NCI-H2081 (cell line): ENCODE measurements at regions not wholly inside any gene's neighbourhood (a gene's known extent, or its start where the extent isn't known, plus 50 kb on each side); places are given as distances from the start of the nearest gene placed in this dataset.
"Not testable (repeated sequence)": the region's sequence is repeated elsewhere in the genome, so short reads cannot be mapped to it uniquely, and the experiment has no call there.

ENCODE experiments used
- DNase-seq, 2 experiments: peaks; one replicate each; lab custom pipeline; 2025; lab: John Stamatoyannopoulos, UW

DNA sequence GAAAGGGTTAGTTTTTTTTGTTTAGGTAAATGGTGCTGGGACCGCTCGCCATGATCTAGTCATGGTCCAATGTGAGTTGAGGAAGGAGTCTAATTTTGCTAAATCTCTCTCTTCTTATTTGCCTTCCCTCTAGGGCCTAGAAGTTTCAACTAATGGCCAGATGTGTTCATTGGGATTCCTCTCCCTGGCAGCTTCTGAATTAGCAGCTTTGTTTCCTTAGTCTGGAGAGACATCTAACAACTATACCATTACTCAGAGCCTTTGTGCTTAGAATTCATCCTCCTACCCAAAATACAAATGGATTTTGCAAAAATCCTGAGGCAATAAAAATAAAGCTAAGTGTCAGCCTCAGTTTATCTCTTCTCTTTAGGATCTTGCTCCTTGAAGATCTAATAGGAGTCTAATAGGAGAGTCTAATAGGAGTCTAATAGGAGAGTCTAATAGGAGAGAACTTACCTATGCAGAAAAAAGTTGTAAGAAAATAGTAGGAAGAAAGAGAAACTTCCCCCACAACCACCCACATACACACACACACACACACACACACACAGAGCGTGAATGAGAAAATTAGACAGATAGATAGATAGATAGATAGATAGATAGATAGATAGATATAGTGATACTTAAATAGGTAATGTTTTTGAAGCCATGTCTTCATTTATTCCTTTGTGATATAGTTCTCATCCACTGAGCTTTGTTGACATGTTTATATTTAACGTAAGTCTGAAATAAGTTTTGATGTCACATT, 980.5 kb upstream of the CNTN5 start:
- no peak for DNase-seq

DNA sequence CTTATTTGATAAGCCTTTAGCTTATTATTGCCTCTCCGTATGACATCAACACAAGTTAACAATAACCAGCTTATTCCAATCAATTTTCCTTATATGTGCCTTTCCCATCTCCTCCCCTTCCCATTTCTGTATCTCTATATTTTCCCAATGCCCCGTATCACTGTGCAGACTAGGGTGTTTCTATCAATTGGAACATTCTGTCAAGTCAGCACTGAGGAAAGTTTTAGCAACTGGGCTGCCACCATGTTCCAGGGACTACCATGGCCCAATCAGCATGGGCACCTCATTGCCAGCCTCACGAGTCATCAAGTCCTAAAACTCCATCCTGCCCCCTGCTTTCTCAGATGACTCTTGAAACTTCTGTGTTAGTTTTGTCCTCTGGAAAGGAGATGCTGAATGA, 973.1 kb upstream of the CNTN5 start:
- no peak for DNase-seq

GRCh38 chr11:98053851-98054250, 966.9 kb upstream of the CNTN5 start:
- DNase-seq, result no peak

DNA sequence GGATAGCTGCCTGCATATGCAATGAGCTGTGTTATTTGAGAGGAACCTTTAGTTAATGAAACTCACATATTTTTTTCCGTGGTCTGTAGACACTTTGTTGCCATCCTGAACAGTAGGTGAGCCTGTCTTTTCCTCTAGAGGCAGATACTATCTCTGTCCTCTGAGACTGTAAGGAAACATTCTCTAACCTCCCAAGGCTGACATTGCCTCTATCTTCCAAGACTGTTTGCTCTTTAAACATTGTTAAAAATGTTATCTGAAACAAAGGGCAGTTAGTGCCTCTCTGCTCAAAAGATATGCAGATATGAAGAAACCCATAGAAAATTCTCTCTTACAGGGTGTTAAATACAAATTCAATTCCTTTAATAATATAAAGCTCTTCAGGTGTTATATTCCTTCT, 963.8 kb upstream of the CNTN5 start:
- no peak for DNase-seq

DNA sequence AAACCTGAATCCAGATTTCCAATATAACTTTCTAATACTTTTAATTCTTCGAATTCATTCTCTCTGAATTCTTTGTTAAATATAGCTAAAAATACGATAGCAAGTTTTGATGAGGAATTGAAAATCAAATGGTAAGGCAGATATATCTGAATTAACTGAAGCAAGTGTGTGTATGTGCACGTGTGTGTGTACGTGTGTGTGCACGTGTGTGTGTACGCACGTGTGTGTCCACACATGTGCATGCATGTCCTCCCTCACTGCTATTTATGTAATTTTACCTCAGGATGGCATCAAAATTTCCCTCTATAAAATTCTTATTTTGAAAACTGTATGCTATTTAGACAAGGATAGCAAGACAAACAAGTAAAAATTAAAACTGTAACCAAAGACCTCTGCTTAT, 961.3 kb upstream of the CNTN5 start:
- DNase-seq, result no peak

DNA sequence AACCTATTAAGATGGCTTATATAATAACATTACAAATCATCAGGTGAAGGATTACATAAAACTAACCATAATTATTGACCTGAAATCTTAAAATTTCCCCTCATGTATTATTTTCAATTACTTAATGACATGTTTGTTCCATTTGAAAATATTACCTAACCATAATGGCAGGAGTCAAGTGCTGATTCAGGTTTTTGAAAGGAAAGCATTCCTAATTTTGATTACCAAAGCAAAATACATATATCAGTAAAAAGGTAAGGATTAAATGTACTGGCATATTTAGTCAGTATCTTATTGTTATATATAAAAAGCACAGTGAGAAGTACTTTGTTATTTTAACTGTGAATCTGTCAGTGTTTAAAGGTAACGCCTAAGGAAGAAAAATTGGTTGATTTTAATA, 960.0 kb upstream of the CNTN5 start:
- no peak for DNase-seq

DNA sequence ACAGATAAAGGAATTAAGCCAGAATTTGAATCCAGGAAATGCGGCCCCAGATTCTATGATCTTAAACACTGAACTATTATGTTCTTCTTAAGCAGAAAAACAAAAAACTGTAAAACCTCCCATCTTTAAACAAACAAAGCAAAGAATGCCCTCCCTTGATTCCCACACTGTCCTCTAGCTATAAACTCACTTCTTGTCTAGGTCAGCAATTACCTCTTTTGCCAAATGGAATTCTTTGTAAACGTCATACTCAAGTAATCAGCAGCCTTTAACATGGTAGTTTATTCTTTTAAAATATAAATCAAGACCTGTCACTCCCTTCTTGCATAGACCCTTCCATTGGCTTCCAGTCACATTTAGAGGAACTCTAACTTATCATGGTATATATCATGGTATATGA, 958.9 kb upstream of the CNTN5 start:
- DNase-seq, result no peak

GRCh38 chr11:98062714-98063113, 958.0 kb upstream of the CNTN5 start:
- no peak for DNase-seq

GRCh38 chr11:98068251-98068650, 952.5 kb upstream of the CNTN5 start:
- no peak for DNase-seq

- not testable (repeated sequence) for DNase-seq
Measured at GRCh38 chr11:98069147-98069546, 951.6 kb upstream of the CNTN5 start.

- DNase-seq, result no peak
Measured at GRCh38 chr11:98069861-98070260, 950.9 kb upstream of the CNTN5 start.

- no peak for DNase-seq
Measured at GRCh38 chr11:98090861-98091505, 929.8 kb upstream of the CNTN5 start.

DNA sequence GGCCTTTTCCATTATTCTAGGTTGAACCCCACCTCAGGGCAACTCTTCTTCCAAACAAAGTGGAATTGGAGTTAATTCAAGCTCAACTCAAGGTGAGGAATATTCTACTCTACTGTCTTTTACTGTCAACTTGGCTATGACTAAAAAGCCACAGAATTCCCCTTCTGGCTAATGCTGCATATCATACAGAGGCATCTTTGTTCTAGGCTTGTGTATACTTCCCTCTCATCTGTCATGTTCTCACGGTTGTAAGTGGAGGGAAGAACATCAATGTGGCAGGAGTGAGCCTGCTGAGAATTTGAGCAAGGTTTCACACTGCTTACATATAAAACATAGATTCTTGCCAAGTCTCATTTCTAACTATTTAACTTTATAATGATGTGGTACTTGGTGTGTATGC, 921.4 kb upstream of the CNTN5 start:
- no peak for DNase-seq

DNA sequence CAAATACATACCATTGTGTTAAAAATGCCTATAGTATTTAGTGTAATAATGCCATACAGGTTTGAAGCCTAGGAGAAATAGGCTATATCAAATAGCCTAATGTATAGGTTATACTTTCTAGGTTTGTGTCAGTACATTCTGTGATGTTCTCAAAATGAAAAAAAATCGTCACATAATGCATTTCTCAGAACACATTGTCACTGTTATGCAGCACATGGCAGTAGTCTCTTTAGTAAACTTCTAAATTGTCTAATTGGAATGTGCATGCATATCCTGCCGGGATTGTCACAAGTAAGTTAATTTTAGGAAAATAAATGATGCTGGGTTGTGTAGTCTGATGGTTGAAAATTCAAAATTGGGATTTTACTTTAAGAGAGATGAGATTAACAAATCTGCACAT, 920.1 kb upstream of the CNTN5 start:
- DNase-seq, result no peak

DNA sequence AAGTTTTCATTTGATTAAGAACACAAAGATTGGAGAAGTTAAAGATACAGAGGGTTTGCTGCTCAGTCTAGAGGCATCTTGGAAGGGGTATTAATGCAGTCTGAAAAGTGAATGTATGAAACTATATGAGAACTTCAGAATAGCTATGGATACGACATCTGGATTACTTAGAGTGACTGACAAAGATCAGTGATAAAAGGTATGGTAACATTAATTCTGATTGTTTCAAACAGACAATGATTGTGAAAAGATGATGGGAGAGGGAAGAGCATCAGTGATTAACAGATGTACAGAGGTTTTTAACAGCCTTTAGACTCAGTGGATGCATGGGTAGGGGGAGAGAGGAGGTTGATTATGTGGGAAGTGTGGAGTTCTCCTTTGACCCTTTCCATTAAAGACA, 919.4 kb upstream of the CNTN5 start:
- DNase-seq, result no peak

- no peak for DNase-seq
Measured at GRCh38 chr11:98104249-98104648, 916.5 kb upstream of the CNTN5 start.

GRCh38 chr11:98107736-98108135, 913.0 kb upstream of the CNTN5 start:
- peak; percentile 16 to 81 for DNase-seq

GRCh38 chr11:98110030-98110429, 910.7 kb upstream of the CNTN5 start:
- no peak for DNase-seq

- no peak for DNase-seq
Measured at GRCh38 chr11:98115873-98116272, 904.9 kb upstream of the CNTN5 start.

DNA sequence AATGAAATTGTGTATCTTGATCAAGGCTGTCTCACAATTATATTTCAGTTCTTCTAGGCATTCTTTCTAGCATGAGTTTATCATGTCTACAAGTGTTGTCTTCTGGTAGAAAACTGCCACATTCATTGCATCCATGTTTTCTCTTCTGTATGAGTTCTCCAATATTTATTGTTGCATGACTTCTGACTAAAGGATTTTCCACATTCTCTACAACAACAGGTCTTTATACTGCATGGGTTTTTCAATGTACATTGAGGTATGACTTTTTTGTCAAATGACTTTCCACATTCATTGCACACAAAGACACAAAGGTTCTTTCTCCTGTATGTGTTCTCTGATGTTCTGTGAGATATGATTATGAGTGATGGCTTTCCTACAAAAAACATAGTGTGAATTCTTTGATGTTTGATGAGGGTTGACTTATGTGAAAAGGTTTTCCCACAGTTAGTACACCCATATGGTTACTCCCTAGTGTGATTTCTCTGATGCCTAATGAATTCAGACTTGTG, 890.6 kb upstream of the CNTN5 start:
- DNase-seq, result no peak

GRCh38 chr11:98136357-98136756, 884.4 kb upstream of the CNTN5 start:
- no peak for DNase-seq

- DNase-seq, result no peak
Measured at GRCh38 chr11:98137437-98137836, 883.3 kb upstream of the CNTN5 start.

DNA sequence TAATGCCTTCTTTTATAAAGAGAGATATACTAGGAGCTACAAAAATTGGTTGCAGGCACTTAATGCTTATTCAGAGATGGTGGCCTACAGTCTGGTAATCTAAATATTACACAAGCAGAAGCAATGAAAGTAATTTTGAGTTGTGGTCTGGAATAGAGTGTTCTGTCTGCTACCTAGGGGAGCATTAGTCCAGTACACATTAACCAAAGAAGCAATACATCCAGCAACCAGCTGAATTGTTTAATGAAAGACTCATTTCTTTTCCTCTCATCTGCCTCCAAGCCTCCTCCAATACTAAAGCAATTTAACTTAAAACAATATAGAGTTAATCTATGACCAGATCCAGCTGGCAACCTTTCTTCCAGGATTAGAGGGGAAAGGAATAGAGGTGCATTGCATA, 877.1 kb upstream of the CNTN5 start:
- DNase-seq, result no peak

DNA sequence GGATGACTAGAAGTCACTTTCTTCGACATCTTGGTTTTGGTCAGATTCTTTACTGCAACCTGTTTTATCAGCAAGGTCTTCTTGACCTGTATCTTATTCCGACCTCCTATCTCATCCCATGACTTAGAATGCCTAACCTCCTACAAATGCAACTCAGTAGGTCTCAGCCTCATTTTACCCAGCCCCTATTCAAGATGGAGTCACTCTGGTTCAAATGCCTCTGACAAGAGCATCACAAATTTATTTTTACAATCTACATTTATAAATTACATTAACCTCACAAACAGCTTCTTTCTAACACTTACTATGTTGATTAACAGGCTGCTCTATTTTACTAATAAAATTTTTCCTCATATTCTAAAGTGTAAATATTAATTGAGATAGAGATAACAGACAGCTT, 867.0 kb upstream of the CNTN5 start:
- no peak for DNase-seq
